Osteoblast (primary cell): ENCODE measurements at regions not wholly inside any gene's neighbourhood (a gene's known extent, or its start where the extent isn't known, plus 50 kb on each side); places are given as distances from the start of the nearest gene placed in this dataset.

Experiments used
- DNase-seq: peaks from one replicate; pipeline ENCODE4 v3.0.0; 2011; ENCODE audit warnings: low spot score, mixed read lengths; ENCODE audit not compliant: insufficient read length; ENCODE audit errors: missing footprints
- H2AFZ ChIP-seq: 2 replicates; pipeline ENCODE4 v1.6.0; 2011; ENCODE audit warnings: mild to moderate bottlenecking, low read length
- H3K27ac ChIP-seq: 2 replicates; pipeline ENCODE4 v1.5.1; 2011; ENCODE audit warnings: mild to moderate bottlenecking, low read depth, low read length, moderate library complexity
- H3K27me3 ChIP-seq: 2 replicates; pipeline ENCODE4 v1.6.0; 2012; ENCODE audit warnings: mild to moderate bottlenecking, control low read depth, inconsistent platforms, low read length, moderate library complexity; ENCODE audit not compliant: insufficient read depth
- H3K36me3 ChIP-seq: 2 replicates; pipeline ENCODE4 v1.5.1; 2011; ENCODE audit warnings: mild to moderate bottlenecking, low read length, control low read depth, moderate library complexity; ENCODE audit not compliant: insufficient read depth
- H3K4me1 ChIP-seq: 2 replicates; pipeline ENCODE4 v1.5.1; 2011; ENCODE audit warnings: mild to moderate bottlenecking, low read length, control low read depth, moderate library complexity; ENCODE audit not compliant: insufficient read depth
- H3K4me2 ChIP-seq: 2 replicates; pipeline ENCODE4 v1.6.0; 2011; ENCODE audit warnings: mild to moderate bottlenecking, low read length; ENCODE audit not compliant: insufficient read depth
- H3K4me3 ChIP-seq: fragments of 200-600 bp; sonication (generic); 3 replicates; pipeline ENCODE4 v1.5.1; 2012; ENCODE audit warnings: mild to moderate bottlenecking, low read length, inconsistent platforms; ENCODE audit not compliant: insufficient read depth
- H3K79me2 ChIP-seq: 2 replicates; pipeline ENCODE4 v1.6.0; 2012; ENCODE audit warnings: mild to moderate bottlenecking, low read length, control low read depth, inconsistent platforms; ENCODE audit not compliant: insufficient read depth
- H3K9me3 ChIP-seq: 2 replicates; pipeline ENCODE4 v1.5.1; 2011; ENCODE audit warnings: low read depth, low read length, control low read depth
- H4K20me1 ChIP-seq: 2 replicates; pipeline ENCODE4 v1.6.0; 2012; ENCODE audit warnings: mild to moderate bottlenecking, low read length, control low read depth; ENCODE audit not compliant: insufficient read depth
- TF ChIP-seq, protein P1 (sequence below): IDR thresholded peaks from 2 replicates; pipeline ENCODE4 v1.5.1; 2011; ENCODE audit warnings: mild to moderate bottlenecking, low read depth, low read length, moderate library complexity; ENCODE audit errors: extremely low read depth

DNA sequence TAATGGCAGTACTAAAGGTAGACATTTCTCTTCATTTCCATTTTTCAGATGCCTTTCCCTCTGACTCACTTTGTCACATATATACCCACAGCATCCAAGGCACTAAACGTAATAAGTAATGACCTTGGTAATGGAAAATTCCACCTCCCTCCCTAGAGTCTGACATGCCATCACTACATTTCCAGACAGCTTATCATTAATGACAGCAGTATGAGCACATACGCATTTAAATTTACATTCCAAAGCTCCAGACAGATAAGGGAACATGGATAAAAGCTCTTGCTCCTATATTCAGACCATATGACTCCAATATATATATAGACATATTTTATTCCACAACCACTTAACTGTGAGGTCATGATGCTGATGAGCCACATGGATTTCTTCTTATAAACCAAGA is 191.7 kb upstream of the GORAB start:
- no peaks in the 10 kb centered on the region for H3K4me1 ChIP-seq
- H3K79me2 ChIP-seq, result no peaks in the 10 kb centered on the region
- no peak for DNase-seq
- H3K9me3 ChIP-seq, result no peaks in the 10 kb centered on the region
- no peak overlapping the region for H3K4me3 ChIP-seq
- H3K27ac ChIP-seq, result no peak overlapping the region
- H3K36me3 ChIP-seq, result no peaks in the 10 kb centered on the region
- TF ChIP-seq, protein P1, sequence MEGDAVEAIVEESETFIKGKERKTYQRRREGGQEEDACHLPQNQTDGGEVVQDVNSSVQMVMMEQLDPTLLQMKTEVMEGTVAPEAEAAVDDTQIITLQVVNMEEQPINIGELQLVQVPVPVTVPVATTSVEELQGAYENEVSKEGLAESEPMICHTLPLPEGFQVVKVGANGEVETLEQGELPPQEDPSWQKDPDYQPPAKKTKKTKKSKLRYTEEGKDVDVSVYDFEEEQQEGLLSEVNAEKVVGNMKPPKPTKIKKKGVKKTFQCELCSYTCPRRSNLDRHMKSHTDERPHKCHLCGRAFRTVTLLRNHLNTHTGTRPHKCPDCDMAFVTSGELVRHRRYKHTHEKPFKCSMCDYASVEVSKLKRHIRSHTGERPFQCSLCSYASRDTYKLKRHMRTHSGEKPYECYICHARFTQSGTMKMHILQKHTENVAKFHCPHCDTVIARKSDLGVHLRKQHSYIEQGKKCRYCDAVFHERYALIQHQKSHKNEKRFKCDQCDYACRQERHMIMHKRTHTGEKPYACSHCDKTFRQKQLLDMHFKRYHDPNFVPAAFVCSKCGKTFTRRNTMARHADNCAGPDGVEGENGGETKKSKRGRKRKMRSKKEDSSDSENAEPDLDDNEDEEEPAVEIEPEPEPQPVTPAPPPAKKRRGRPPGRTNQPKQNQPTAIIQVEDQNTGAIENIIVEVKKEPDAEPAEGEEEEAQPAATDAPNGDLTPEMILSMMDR, result no peak
- no peak overlapping the region for H3K4me2 ChIP-seq
- H3K27me3 ChIP-seq, result no peaks in the 10 kb centered on the region
- no peaks in the 10 kb centered on the region for H4K20me1 ChIP-seq
- no peak overlapping the region for H2AFZ ChIP-seq

DNA sequence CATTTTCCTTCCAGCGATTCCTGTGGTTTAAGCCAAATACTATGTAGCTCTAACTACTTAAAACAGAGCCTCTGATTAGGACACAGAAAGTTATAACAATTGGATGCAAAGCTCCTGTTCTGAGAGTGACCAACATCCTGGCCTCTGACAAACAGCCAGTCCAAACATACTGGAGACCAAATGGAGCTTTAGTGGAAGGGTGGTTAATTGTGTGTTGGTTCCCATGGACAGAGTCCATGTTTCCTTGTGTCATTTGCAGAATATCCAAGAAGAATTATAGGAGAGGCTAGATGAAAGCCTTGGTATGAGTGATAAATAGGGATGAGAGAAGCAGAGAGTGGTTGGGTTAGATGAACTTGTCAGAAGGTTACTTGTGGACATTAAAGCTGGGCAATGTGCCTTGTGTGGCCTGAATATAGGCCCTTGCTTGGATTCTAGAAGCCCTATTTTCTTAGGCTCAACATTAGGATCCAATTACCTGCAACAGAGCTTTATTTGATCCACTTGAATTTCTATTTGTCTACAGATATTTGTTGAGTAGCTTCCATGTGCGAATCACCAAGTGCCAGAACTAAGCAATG is 180.5 kb upstream of the GORAB start:
- no peak overlapping the region for H3K27ac ChIP-seq
- no peaks in the 10 kb centered on the region for H3K9me3 ChIP-seq
- TF ChIP-seq, protein P1, result no peak
- no peaks in the 10 kb centered on the region for H3K4me1 ChIP-seq
- no peak for DNase-seq
- no peaks in the 10 kb centered on the region for H3K36me3 ChIP-seq
- no peaks in the 10 kb centered on the region for H3K79me2 ChIP-seq
- no peak overlapping the region for H3K4me3 ChIP-seq
- H4K20me1 ChIP-seq, result no peaks in the 10 kb centered on the region
- H3K4me2 ChIP-seq, result no peak overlapping the region
- no peak overlapping the region for H2AFZ ChIP-seq
- no peaks in the 10 kb centered on the region for H3K27me3 ChIP-seq

DNA sequence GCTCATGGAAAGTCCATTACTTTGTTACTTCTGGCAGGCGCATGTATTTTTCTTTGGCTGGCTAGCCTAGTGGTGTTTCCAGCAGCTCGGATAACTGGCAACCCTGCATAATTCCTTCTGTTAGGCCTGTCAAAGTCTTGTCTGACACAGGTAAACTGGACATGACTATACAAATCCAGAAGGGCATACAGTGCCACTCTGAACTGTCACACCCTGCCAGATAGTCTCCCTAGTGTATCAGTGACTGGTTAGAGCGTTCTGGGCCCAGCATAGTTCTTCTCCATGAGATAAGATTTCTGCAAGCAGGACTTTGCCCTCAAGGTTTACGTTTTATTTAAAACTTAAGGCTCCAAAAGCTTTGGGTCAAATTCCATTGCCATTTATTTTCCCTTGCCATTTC is 177.7 kb upstream of the GORAB start:
- Histone ChIP-seq H3K9me3 (no peaks in the 10 kb centered on the region), H3K27ac (no peak overlapping the region), H3K36me3 (no peaks in the 10 kb centered on the region), H3K79me2 (no peaks in the 10 kb centered on the region), H4K20me1 (no peaks in the 10 kb centered on the region), H2AFZ (peak overlapping the region; percentile 19), H3K4me3 (no peak overlapping the region), H3K4me2 (no peak overlapping the region), H3K4me1 (no peaks in the 10 kb centered on the region), H3K27me3 (no peaks in the 10 kb centered on the region)
- DNase-seq, result no peak
- TF ChIP-seq, protein P1, result no peak

GRCh38 chr1:170354690-170355089 is 177.3 kb upstream of the GORAB start:
- Histone ChIP-seq H3K36me3 (no peaks in the 10 kb centered on the region), H3K4me1 (no peaks in the 10 kb centered on the region), H3K79me2 (no peaks in the 10 kb centered on the region), H2AFZ (peak overlapping the region; percentile 19), H3K4me3 (no peak overlapping the region), H3K27ac (no peak overlapping the region), H3K4me2 (no peak overlapping the region), H3K27me3 (no peaks in the 10 kb centered on the region), H4K20me1 (no peaks in the 10 kb centered on the region), H3K9me3 (no peaks in the 10 kb centered on the region)
- TF ChIP-seq, protein P1, result no peak
- DNase-seq, result no peak
